ENCODE measurements at regions not wholly inside any gene's neighbourhood (a gene's known extent, or its start where the extent isn't known, plus 50 kb on each side); places are given as distances from the start of the nearest gene placed in this dataset.

DNA sequence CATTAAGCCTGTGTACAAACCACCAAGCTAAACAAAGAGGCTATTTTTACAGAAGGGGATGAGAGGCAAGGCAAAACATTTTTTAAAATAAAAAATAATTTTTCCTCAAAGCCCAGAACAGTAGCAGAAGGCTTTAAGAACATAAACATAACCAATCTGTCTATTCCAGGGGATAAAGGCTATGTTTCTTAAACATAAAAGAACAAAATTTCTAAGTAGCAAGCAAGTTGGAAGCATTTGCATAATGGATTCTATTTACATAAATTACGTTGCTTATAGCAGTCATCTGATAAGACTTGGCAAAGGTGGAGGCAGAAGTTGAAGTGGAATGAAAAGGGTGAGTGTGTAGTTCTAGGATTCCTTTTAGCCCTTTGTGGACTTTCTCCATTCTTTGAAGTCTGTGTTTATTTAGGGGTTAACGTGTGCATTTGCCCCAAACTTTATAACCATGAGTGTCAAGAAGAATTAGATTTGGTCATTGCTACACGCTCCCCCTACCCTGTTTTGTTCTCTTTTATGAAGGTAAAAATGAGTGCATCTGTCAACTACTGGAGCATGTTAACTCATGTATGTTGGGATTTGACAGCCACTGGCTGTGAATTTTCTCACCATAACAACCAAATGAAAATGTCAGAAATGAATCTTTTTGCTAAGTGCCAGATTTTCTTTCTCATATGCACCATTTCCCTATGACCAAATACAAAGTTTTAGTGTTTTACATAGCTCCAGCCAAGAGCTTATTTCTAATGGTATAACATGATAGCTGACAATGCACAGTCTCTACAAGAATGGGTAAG lies 378.4 kb upstream of the IGFBP7 start:
- H3K36me3 ChIP-seq (ENCODE audit: control insufficient read depth in 2 of 2, insufficient read depth in 2 of 2, low read length in 1 of 2), result no peaks in the 10 kb centered on the region
- H3K27ac ChIP-seq (ENCODE audit: low read depth in 2 of 2, low read length in 1 of 2), result no peak overlapping the region
- H3K27me3 ChIP-seq (ENCODE audit: control insufficient read depth in 1 of 2, insufficient read depth in 2 of 2, low read length in 2 of 2), result no peaks in the 10 kb centered on the region
- 34 to 48% methylated on average over 3 of the region's 3 CpGs for WGBS, 2 donors
- no peak overlapping the region for H3K4me3 ChIP-seq (ENCODE audit: low read depth in 1 of 2, low read length in 2 of 2)
- H3K4me1 ChIP-seq (ENCODE audit: control insufficient read depth in 2 of 2, insufficient read depth in 2 of 2, low read length in 1 of 2), result no peaks in the 10 kb centered on the region
- H3K9me3 ChIP-seq (ENCODE audit: control insufficient read depth in 2 of 2, insufficient read depth in 1 of 2, low read depth in 1 of 2, low read length in 1 of 2), result no peaks in the 10 kb centered on the region

DNA sequence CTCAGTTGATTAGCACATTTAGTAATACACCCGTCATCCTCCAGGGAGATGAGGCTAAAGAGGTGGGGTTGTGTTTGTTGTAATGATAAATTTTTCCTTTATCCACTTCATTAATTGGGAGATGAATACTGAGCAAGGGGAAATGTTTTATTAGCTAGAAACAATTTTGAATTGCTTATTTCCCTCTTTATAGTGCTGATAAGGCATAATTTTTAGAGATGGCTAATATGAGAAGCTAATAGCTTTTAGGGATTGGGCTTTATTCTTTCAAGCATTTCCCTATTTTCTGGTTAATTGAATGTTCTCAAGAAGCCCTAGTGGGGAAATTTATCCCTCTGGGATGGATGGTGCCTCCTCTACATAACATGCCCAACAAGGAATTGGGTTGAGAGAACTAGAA lies 365.2 kb upstream of the IGFBP7 start:
- no peaks in the 10 kb centered on the region for H3K27me3 ChIP-seq (ENCODE audit: control insufficient read depth in 1 of 2, insufficient read depth in 2 of 2, low read length in 2 of 2)
- H3K9me3 ChIP-seq (ENCODE audit: control insufficient read depth in 2 of 2, insufficient read depth in 1 of 2, low read depth in 1 of 2, low read length in 1 of 2), result no peaks in the 10 kb centered on the region
- no peaks in the 10 kb centered on the region for H3K36me3 ChIP-seq (ENCODE audit: control insufficient read depth in 2 of 2, insufficient read depth in 2 of 2, low read length in 1 of 2)
- H3K4me3 ChIP-seq (ENCODE audit: low read depth in 1 of 2, low read length in 2 of 2), result no peak overlapping the region
- WGBS, 2 donors, result 94 to 96% methylated on average over 1 of the region's 1 CpG
- no peaks in the 10 kb centered on the region for H3K4me1 ChIP-seq (ENCODE audit: control insufficient read depth in 2 of 2, insufficient read depth in 2 of 2, low read length in 1 of 2)
- H3K27ac ChIP-seq (ENCODE audit: low read depth in 2 of 2, low read length in 1 of 2), result no peak overlapping the region

- H3K36me3 ChIP-seq (ENCODE audit: control insufficient read depth in 2 of 2, insufficient read depth in 2 of 2, low read length in 1 of 2), result no peaks in the 10 kb centered on the region
- H3K27ac ChIP-seq (ENCODE audit: low read depth in 2 of 2, low read length in 1 of 2), result no peak overlapping the region
- no peaks in the 10 kb centered on the region for H3K4me1 ChIP-seq (ENCODE audit: control insufficient read depth in 2 of 2, insufficient read depth in 2 of 2, low read length in 1 of 2)
- H3K9me3 ChIP-seq (ENCODE audit: control insufficient read depth in 2 of 2, insufficient read depth in 1 of 2, low read depth in 1 of 2, low read length in 1 of 2), result no peaks in the 10 kb centered on the region
- no peak overlapping the region for H3K4me3 ChIP-seq (ENCODE audit: low read depth in 1 of 2, low read length in 2 of 2)
- H3K27me3 ChIP-seq (ENCODE audit: control insufficient read depth in 1 of 2, insufficient read depth in 2 of 2, low read length in 2 of 2), result no peaks in the 10 kb centered on the region
- 77 to 81% methylated on average over 6 of the region's 6 CpGs for WGBS, 2 donors
These were observed 355.3 kb upstream of the IGFBP7 start for GRCh38 chr4:57465321-57466056.

GRCh38 chr4:57462843-57463242 lies 352.7 kb upstream of the IGFBP7 start:
- H3K4me1 ChIP-seq (ENCODE audit: control insufficient read depth in 2 of 2, insufficient read depth in 2 of 2, low read length in 1 of 2), result no peaks in the 10 kb centered on the region
- 12 to 38% methylated on average over 1 of the region's 1 CpG for WGBS, 2 donors
- no peaks in the 10 kb centered on the region for H3K9me3 ChIP-seq (ENCODE audit: control insufficient read depth in 2 of 2, insufficient read depth in 1 of 2, low read depth in 1 of 2, low read length in 1 of 2)
- no peak overlapping the region for H3K27ac ChIP-seq (ENCODE audit: low read depth in 2 of 2, low read length in 1 of 2)
- H3K36me3 ChIP-seq (ENCODE audit: control insufficient read depth in 2 of 2, insufficient read depth in 2 of 2, low read length in 1 of 2), result no peaks in the 10 kb centered on the region
- H3K27me3 ChIP-seq (ENCODE audit: control insufficient read depth in 1 of 2, insufficient read depth in 2 of 2, low read length in 2 of 2), result no peaks in the 10 kb centered on the region
- H3K4me3 ChIP-seq (ENCODE audit: low read depth in 1 of 2, low read length in 2 of 2), result no peak overlapping the region

DNA sequence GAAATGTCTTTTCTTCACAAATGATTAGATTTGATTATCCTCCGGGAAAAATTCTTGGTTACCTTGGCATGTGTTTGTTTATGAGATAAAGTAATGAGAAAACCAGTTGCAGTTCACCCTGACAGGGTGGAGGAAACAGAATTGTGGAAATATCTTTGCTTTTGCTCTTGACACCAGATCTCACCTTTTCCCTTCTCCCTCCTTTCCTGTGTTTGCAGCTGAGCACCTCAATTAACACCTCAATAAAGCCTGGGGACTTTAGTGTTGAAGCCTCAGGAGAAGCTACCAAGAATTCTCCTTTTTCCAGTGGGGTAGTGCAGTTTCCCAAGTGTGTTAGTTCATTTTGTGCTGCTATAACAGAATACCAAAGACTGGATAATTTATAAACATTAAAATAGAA lies 350.8 kb upstream of the IGFBP7 start:
- WGBS, 2 donors, result 54 to 68% methylated on average over 1 of the region's 1 CpG
- Histone ChIP-seq H3K27me3 (ENCODE audit: control insufficient read depth in 1 of 2, insufficient read depth in 2 of 2, low read length in 2 of 2) (no peaks in the 10 kb centered on the region), H3K27ac (ENCODE audit: low read depth in 2 of 2, low read length in 1 of 2) (no peak overlapping the region), H3K9me3 (ENCODE audit: control insufficient read depth in 2 of 2, insufficient read depth in 1 of 2, low read depth in 1 of 2, low read length in 1 of 2) (no peaks in the 10 kb centered on the region), H3K4me3 (ENCODE audit: low read depth in 1 of 2, low read length in 2 of 2) (no peak overlapping the region), H3K4me1 (ENCODE audit: control insufficient read depth in 2 of 2, insufficient read depth in 2 of 2, low read length in 1 of 2) (no peaks in the 10 kb centered on the region), H3K36me3 (ENCODE audit: control insufficient read depth in 2 of 2, insufficient read depth in 2 of 2, low read length in 1 of 2) (no peaks in the 10 kb centered on the region)

- 43 to 44% methylated on average over 2 of the region's 2 CpGs for WGBS, 2 donors
- H3K4me1 ChIP-seq (ENCODE audit: control insufficient read depth in 2 of 2, insufficient read depth in 2 of 2, low read length in 1 of 2), result no peaks in the 10 kb centered on the region
- H3K27ac ChIP-seq (ENCODE audit: low read depth in 2 of 2, low read length in 1 of 2), result no peak overlapping the region
- H3K4me3 ChIP-seq (ENCODE audit: low read depth in 1 of 2, low read length in 2 of 2), result no peak overlapping the region
- no peaks in the 10 kb centered on the region for H3K27me3 ChIP-seq (ENCODE audit: control insufficient read depth in 1 of 2, insufficient read depth in 2 of 2, low read length in 2 of 2)
- peaks cover 2 to 4% of the 10 kb centered on the region in 2 donors for H3K9me3 ChIP-seq (ENCODE audit: control insufficient read depth in 2 of 2, insufficient read depth in 1 of 2, low read depth in 1 of 2, low read length in 1 of 2)
- no peaks in the 10 kb centered on the region for H3K36me3 ChIP-seq (ENCODE audit: control insufficient read depth in 2 of 2, insufficient read depth in 2 of 2, low read length in 1 of 2)
These were observed 338.7 kb upstream of the IGFBP7 start for GRCh38 chr4:57448901-57449300.

DNA sequence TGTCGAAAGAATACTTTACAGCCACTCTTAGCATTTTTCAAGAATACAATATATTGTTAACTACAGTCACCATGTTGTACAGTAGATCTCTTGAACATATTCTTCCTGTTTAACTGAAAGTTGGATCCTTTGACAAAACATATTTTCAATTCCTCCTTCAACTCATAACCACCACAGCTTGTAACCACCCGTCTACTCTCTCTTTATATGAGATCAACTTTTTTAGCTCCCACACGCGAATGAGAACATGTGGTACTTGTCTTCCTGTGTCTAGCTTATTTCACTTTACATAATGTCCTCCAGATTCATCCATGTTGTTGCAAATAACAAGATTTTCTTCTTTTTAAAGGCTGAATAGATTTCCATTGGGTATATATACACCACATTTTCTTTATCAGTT lies 338.3 kb upstream of the IGFBP7 start:
- 82 to 87% methylated on average over 4 of the region's 4 CpGs for WGBS, 2 donors
- Histone ChIP-seq H3K9me3 (ENCODE audit: control insufficient read depth in 2 of 2, insufficient read depth in 1 of 2, low read depth in 1 of 2, low read length in 1 of 2) (no peaks in the 10 kb centered on the region), H3K27ac (ENCODE audit: low read depth in 2 of 2, low read length in 1 of 2) (no peak overlapping the region), H3K4me3 (ENCODE audit: low read depth in 1 of 2, low read length in 2 of 2) (no peak overlapping the region), H3K27me3 (ENCODE audit: control insufficient read depth in 1 of 2, insufficient read depth in 2 of 2, low read length in 2 of 2) (no peaks in the 10 kb centered on the region), H3K4me1 (ENCODE audit: control insufficient read depth in 2 of 2, insufficient read depth in 2 of 2, low read length in 1 of 2) (no peaks in the 10 kb centered on the region), H3K36me3 (ENCODE audit: control insufficient read depth in 2 of 2, insufficient read depth in 2 of 2, low read length in 1 of 2) (no peaks in the 10 kb centered on the region)

DNA sequence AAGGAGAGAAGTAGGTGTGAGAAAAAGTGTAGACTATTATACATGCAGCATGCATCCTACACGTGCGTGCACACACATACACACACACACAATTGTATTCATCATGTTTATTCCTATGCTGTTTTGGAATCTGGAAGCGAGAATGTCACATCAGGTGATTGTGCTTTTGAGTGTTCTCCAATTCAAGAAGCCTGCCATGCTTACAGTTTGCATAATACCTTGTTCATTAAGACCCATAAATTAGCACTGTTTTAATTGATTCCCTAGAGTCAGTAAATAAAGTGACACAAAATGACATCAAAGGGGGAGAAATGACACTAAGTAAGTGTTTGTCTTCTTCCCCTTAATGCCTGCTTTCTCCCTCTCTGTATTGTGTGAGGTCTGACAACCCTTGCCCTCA lies 336.1 kb upstream of the IGFBP7 start:
- Histone ChIP-seq H3K27ac (ENCODE audit: low read depth in 2 of 2, low read length in 1 of 2) (no peak overlapping the region), H3K36me3 (ENCODE audit: control insufficient read depth in 2 of 2, insufficient read depth in 2 of 2, low read length in 1 of 2) (no peaks in the 10 kb centered on the region), H3K9me3 (ENCODE audit: control insufficient read depth in 2 of 2, insufficient read depth in 1 of 2, low read depth in 1 of 2, low read length in 1 of 2) (no peaks in the 10 kb centered on the region), H3K27me3 (ENCODE audit: control insufficient read depth in 1 of 2, insufficient read depth in 2 of 2, low read length in 2 of 2) (no peaks in the 10 kb centered on the region), H3K4me1 (ENCODE audit: control insufficient read depth in 2 of 2, insufficient read depth in 2 of 2, low read length in 1 of 2) (no peaks in the 10 kb centered on the region), H3K4me3 (ENCODE audit: low read depth in 1 of 2, low read length in 2 of 2) (no peak overlapping the region)
- 81 to 85% methylated on average over 3 of the region's 3 CpGs for WGBS, 2 donors

DNA sequence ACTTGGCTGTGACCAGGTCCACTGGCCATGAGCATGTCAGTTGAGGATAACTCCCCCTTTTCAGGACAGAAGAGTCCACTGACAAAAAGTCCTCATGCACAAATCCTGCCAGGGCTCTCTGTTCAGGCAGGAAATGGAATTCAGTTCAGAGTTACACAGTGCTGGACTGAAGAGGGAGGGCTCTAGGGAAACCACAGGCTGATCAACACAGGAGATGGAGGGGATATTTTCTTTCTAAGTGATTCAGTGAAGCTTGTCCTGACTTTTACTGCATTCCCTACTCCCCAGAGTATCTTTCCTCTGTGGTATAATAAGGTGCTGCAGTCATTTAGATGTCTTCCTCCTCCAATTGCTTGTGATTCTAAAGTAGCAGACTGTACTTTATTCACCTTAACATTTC lies 335.5 kb upstream of the IGFBP7 start:
- Histone ChIP-seq H3K27me3 (ENCODE audit: control insufficient read depth in 1 of 2, insufficient read depth in 2 of 2, low read length in 2 of 2) (no peaks in the 10 kb centered on the region), H3K27ac (ENCODE audit: low read depth in 2 of 2, low read length in 1 of 2) (no peak overlapping the region), H3K4me1 (ENCODE audit: control insufficient read depth in 2 of 2, insufficient read depth in 2 of 2, low read length in 1 of 2) (no peaks in the 10 kb centered on the region), H3K4me3 (ENCODE audit: low read depth in 1 of 2, low read length in 2 of 2) (no peak overlapping the region), H3K36me3 (ENCODE audit: control insufficient read depth in 2 of 2, insufficient read depth in 2 of 2, low read length in 1 of 2) (no peaks in the 10 kb centered on the region), H3K9me3 (ENCODE audit: control insufficient read depth in 2 of 2, insufficient read depth in 1 of 2, low read depth in 1 of 2, low read length in 1 of 2) (no peaks in the 10 kb centered on the region)

DNA sequence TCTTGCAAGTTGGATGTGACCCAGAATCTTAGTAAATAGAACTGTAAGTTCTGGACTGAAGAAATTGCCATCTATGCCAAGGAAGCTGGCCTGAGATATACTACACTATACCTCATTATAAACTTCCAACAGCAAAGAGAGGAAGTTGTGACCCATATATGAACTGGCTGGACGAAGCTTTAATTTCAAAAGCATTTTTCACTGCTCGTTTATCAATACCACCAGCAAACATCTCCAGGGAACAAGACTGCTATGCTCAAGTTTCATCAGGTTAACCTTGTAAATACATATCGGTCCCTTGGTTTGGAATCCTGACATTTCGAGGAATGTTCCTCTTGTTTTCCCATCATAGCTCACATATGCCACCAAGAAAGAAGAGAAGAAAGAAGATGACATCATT lies 334.5 kb upstream of the IGFBP7 start:
- Histone ChIP-seq H3K4me3 (ENCODE audit: low read depth in 1 of 2, low read length in 2 of 2) (no peak overlapping the region), H3K36me3 (ENCODE audit: control insufficient read depth in 2 of 2, insufficient read depth in 2 of 2, low read length in 1 of 2) (no peaks in the 10 kb centered on the region), H3K27me3 (ENCODE audit: control insufficient read depth in 1 of 2, insufficient read depth in 2 of 2, low read length in 2 of 2) (no peaks in the 10 kb centered on the region), H3K27ac (ENCODE audit: low read depth in 2 of 2, low read length in 1 of 2) (no peak overlapping the region), H3K4me1 (ENCODE audit: control insufficient read depth in 2 of 2, insufficient read depth in 2 of 2, low read length in 1 of 2) (no peaks in the 10 kb centered on the region), H3K9me3 (ENCODE audit: control insufficient read depth in 2 of 2, insufficient read depth in 1 of 2, low read depth in 1 of 2, low read length in 1 of 2) (no peaks in the 10 kb centered on the region)
- 65 to 70% methylated on average over 4 of the region's 4 CpGs for WGBS, 2 donors

All from esophagus (tissue), 2 donors.